ENCODE measurements at regions not wholly inside any gene's neighbourhood (a gene's known extent, or its start where the extent isn't known, plus 50 kb on each side); places are given as distances from the start of the nearest gene placed in this dataset.

DNA sequence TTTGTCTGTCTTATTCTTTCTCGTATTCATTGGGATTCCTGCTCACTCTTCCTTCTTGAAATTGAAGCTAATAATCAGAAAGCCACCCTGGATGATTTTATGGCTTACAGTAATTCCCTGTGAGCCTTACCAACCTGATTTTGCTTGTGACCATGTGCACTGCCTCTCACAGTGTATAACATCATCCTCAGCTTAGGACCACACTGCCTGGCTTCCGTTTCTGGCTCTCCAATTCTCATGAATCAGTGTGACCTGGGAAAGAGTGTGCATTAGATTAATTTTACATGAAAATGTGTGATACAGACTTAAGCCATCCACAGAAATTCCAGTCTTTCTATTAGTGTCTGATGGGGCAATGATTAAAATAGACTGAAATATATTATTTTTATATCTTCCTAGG is 126.8 kb upstream of the DMRT1 start:
- TF ChIP-seq, protein P1, sequence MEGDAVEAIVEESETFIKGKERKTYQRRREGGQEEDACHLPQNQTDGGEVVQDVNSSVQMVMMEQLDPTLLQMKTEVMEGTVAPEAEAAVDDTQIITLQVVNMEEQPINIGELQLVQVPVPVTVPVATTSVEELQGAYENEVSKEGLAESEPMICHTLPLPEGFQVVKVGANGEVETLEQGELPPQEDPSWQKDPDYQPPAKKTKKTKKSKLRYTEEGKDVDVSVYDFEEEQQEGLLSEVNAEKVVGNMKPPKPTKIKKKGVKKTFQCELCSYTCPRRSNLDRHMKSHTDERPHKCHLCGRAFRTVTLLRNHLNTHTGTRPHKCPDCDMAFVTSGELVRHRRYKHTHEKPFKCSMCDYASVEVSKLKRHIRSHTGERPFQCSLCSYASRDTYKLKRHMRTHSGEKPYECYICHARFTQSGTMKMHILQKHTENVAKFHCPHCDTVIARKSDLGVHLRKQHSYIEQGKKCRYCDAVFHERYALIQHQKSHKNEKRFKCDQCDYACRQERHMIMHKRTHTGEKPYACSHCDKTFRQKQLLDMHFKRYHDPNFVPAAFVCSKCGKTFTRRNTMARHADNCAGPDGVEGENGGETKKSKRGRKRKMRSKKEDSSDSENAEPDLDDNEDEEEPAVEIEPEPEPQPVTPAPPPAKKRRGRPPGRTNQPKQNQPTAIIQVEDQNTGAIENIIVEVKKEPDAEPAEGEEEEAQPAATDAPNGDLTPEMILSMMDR (IDR thresholded peaks at IDR 0.05): no peak
- TF ChIP-seq POLR2A (IDR thresholded peaks at IDR 0.05): no peak

DNA sequence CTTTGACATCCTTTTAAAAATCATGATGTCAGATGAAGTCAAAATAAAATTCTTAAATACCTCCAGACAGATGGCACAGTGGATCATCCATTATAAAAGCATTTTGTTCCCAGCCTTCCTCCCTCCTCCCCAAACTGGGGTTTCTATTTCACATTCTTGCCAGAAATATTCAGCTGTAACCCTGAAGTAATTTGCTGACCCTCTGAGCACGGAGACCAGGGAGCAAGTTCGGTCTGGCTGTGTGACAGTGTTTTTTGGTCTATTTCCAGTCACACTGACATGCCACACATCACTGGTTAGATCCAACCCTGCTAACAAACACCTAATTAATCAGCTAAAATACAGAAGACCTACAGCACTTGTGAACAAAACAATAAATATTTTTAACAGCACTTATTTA is 126.2 kb upstream of the DMRT1 start:
- TF ChIP-seq, protein P1 (IDR thresholded peaks at IDR 0.05): no peak
- no peak for TF ChIP-seq POLR2A (IDR thresholded peaks at IDR 0.05)
- peaks cover 0 to 96% (median 29%) of the 10 kb centered on the region in 4 donors for H3K4me1 ChIP-seq
- H3K27me3 ChIP-seq: no peaks in the 10 kb centered on the region
- no peaks in the 10 kb centered on the region for H3K9me3 ChIP-seq
- H3K27ac ChIP-seq: no peak overlapping the region
- intact Hi-C loops (cut with DNase I): no loop called here
- H3K4me3 ChIP-seq: peak overlapping the region in 1 of 3 donors; percentile 3
- H3K36me3 ChIP-seq: peaks cover 0 to 46% (median 19%) of the 10 kb centered on the region in 4 donors
- 17% methylated on average over 2 of the region's 2 CpGs for WGBS (ENCODE audit: insufficient coverage, low coverage, low lambda C conversion rate, missing lambda C conversion rate)
- DNase-seq: no peak
- peak; percentile 17 to 46 (median 32) for ATAC-seq

More for the DNA sequence above, 126.8 kb upstream of the DMRT1 start:
- DNase-seq (no peak), ATAC-seq (peak in 1 of 4 donors; percentile 13)
- 31% methylated on average over 2 of the region's 2 CpGs for WGBS (ENCODE audit: insufficient coverage, low coverage, low lambda C conversion rate, missing lambda C conversion rate)
- H3K36me3 ChIP-seq: peaks cover 0 to 46% (median 18%) of the 10 kb centered on the region in 4 donors
- no peaks in the 10 kb centered on the region for H3K9me3 ChIP-seq
- intact Hi-C loops (cut with DNase I): no loop called here
- H3K4me3 ChIP-seq: peak overlapping the region in 2 of 3 donors; percentile 2 to 13
- H3K27ac ChIP-seq: no peak overlapping the region
- no peaks in the 10 kb centered on the region for H3K27me3 ChIP-seq
- peaks cover 0 to 94% (median 27%) of the 10 kb centered on the region in 4 donors for H3K4me1 ChIP-seq

DNA sequence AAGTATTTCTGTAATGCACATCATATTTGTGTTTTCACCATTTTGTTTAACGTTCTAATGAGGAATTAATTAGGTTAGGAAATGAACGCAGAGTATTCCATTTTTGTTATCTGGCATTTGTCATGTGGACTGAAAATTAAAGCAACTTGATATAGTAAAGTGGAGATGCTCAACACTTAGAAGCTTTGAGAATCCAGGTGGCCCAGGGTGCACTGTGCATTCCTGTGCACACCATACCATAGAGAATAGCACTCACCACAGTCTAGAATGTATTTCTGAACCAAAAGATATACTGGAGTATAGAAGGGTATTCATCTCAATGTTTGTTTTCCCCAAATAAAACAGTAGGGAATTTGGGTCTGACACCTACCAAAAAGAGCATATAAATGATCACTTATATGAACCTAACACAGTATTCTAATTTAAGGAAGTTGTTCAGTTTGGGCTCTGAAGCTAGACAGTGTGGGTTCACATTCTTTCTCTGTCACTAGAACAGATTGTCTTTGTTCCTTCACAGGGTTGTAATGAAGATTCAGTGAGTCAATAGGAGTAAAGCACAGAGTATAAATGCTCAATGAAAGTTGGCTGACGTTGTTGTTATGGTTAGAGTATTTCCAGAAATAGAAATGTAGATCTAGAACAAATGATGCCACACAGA is 125.6 kb upstream of the DMRT1 start:
- H3K27ac ChIP-seq: no peak overlapping the region
- TF ChIP-seq, protein P1 (IDR thresholded peaks at IDR 0.05): no peak
- TF ChIP-seq POLR2A (IDR thresholded peaks at IDR 0.05): no peak
- ATAC-seq (peak; percentile 6 to 35 (median 16)), DNase-seq (no peak)
- no peaks in the 10 kb centered on the region for H3K9me3 ChIP-seq
- H3K36me3 ChIP-seq: peaks cover 0 to 45% (median 19%) of the 10 kb centered on the region in 4 donors
- intact Hi-C loops (cut with DNase I): no loop called here
- 37% methylated on average over 3 of the region's 3 CpGs for WGBS (ENCODE audit: insufficient coverage, low coverage, low lambda C conversion rate, missing lambda C conversion rate)
- H3K4me1 ChIP-seq: peaks cover 0 to 94% (median 30%) of the 10 kb centered on the region in 4 donors
- no peaks in the 10 kb centered on the region for H3K27me3 ChIP-seq
- peak overlapping the region in 1 of 3 donors; percentile 3 for H3K4me3 ChIP-seq

DNA sequence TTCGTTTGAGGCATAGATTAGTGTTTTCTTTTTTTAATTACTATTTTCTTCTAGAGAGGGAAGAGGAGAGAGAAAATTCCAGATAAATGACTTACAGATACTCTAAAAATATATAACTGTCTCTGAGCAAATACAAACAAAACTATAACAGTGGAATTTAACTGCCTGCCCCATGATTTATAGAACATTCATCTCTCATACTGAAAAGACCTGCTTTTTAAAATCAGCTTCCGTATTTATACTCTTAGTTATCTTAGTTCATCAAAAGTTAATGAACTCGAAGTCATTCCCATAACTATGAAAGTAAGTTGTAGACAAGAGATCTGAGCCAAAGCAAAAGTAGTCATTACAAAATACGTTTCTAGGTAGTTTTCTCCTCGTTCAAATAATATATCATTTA is 123.8 kb upstream of the DMRT1 start:
- TF ChIP-seq, protein P1 (IDR thresholded peaks at IDR 0.05): no peak
- TF ChIP-seq POLR2A (IDR thresholded peaks at IDR 0.05): no peak
- intact Hi-C loops (cut with DNase I): no loop called here
- DNase-seq: no peak

More for the DNA sequence above, 123.8 kb upstream of the DMRT1 start:
- Histone ChIP-seq H3K4me1 (peaks cover 0 to 86% (median 26%) of the 10 kb centered on the region in 4 donors), H3K9me3 (no peaks in the 10 kb centered on the region), H3K36me3 (peaks cover 0 to 45% (median 8%) of the 10 kb centered on the region in 4 donors), H3K27ac (peak overlapping the region in 2 of 3 donors; percentile 5 to 10), H3K27me3 (no peaks in the 10 kb centered on the region), H3K4me3 (no peak overlapping the region)
- peak in 1 of 4 donors; percentile 15 for ATAC-seq
- WGBS (ENCODE audit: insufficient coverage, low coverage, low lambda C conversion rate, missing lambda C conversion rate): 19% methylated on average over 5 of the region's 5 CpGs
